Pancreas (tissue), 10 donors: ENCODE measurements at regions not wholly inside any gene's neighbourhood (a gene's known extent, or its start where the extent isn't known, plus 50 kb on each side); places are given as distances from the start of the nearest gene placed in this dataset.

Source experiments
- ATAC-seq, 4 donors: fragments of 200-7000 bp; cut with Tn5 transposase; one replicate each; pipeline versions ENCODE4 v1.8.0 to v1.9.1; 2020; ENCODE audit warnings: mild to moderate bottlenecking in 4 of 4, moderate library complexity in 4 of 4
- DNase-seq, 6 donors: peaks; one replicate each; pipeline ENCODE4 v3.0.0-alpha.2; 2020
- FAIRE-seq: peaks from 2 replicates; lab custom pipeline; 2012; peaks lifted over from hg19 to GRCh38; lab: Jason Lieb, UNC
- H3K27ac ChIP-seq, 4 donors: fragments of 200-600 bp; sonication (generic); 1 replicate in 3 of 4; 2 replicates in 1 of 4; pipeline versions ENCODE4 v1.5.0 to v1.8.0; 2020
- H3K27me3 ChIP-seq, 4 donors: fragments of 200-600 bp; one replicate each; pipeline ENCODE4 v1.8.0; 2021
- H3K36me3 ChIP-seq, 3 donors: fragments of 200-600 bp; sonication (generic) in 1 of 3; one replicate each; pipeline versions ENCODE4 v1.5.0 to v1.8.0; 2020 to 2021
- H3K4me1 ChIP-seq, 3 donors: fragments of 200-600 bp; one replicate each; pipeline ENCODE4 v1.8.0; 2021
- H3K4me3 ChIP-seq, 4 donors: fragments of 200-600 bp; sonication (generic) in 2 of 4; one replicate each; pipeline versions ENCODE4 v1.5.0 to v1.8.0; 2020 to 2021
- H3K9me3 ChIP-seq, 4 donors: fragments of 200-600 bp; one replicate each; pipeline ENCODE4 v1.8.0; 2021
- WGBS, 2 donors: extraction: QIAGEN DNeasy Blood & Tissue Kit; methylation state at CpG; one replicate each; pipeline ENCODE4 v1.1.7; 2013; 5-methylcytosine and 5-hydroxymethylcytosine counted together
- intact Hi-C, 3 donors: fragments of 100-400 bp; cut with DNase I; formaldehyde crosslinking; loops; one replicate each; pipeline versions ENCODE4 v1.11.1 to v1.14.2; 2022
- TF ChIP-seq, protein P1 (sequence below), 4 donors: fragments of 200-600 bp; sonication (generic) in 3 of 4; IDR thresholded peaks; one replicate each; pipeline versions ENCODE4 v1.5.0 to v1.8.0; 2021; ENCODE audit warnings: antibody characterized with exemption in 4 of 4
- donor health status: healthy with polysubstance abuse.
- donor health status: DM: no; HTN: no; CAD: no; lungs with moderate emphysema.
- donor health status: DM: no; HTN: no; CAD: no.
- donor health status: control.
- donor health status: control.
- donor health status: Bipolar disorder and iron deficiency.
- donor health status: DM: yes; HTN: yes; CAD: no.
- donor health status: DM: no; HTN: no; CAD: no.
- donor health status: DM: no; HTN: no; CAD: no.
- donor health status: DM: yes; HTN: yes; CAD: no.

- no peak for ATAC-seq
- H3K27me3 ChIP-seq: no peaks in the 10 kb centered on the region
- H3K36me3 ChIP-seq: no peaks in the 10 kb centered on the region
- H3K27ac ChIP-seq: no peak overlapping the region
- no peaks in the 10 kb centered on the region for H3K4me1 ChIP-seq
- WGBS, 2 donors: 67 to 77% methylated on average over 1 of the region's 1 CpG
- no peaks in the 10 kb centered on the region for H3K9me3 ChIP-seq
- intact Hi-C loops: no loop called here
- H3K4me3 ChIP-seq: no peak overlapping the region
- no peak for FAIRE-seq
- no peak for DNase-seq
- TF ChIP-seq, protein P1, sequence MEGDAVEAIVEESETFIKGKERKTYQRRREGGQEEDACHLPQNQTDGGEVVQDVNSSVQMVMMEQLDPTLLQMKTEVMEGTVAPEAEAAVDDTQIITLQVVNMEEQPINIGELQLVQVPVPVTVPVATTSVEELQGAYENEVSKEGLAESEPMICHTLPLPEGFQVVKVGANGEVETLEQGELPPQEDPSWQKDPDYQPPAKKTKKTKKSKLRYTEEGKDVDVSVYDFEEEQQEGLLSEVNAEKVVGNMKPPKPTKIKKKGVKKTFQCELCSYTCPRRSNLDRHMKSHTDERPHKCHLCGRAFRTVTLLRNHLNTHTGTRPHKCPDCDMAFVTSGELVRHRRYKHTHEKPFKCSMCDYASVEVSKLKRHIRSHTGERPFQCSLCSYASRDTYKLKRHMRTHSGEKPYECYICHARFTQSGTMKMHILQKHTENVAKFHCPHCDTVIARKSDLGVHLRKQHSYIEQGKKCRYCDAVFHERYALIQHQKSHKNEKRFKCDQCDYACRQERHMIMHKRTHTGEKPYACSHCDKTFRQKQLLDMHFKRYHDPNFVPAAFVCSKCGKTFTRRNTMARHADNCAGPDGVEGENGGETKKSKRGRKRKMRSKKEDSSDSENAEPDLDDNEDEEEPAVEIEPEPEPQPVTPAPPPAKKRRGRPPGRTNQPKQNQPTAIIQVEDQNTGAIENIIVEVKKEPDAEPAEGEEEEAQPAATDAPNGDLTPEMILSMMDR (IDR thresholded peaks at IDR 0.05): no peak
Observed at GRCh38 chr1:56142301-56142700, 437.1 kb downstream of the PLPP3 start.

GRCh38 chr1:56139836-56140235, 439.5 kb downstream of the PLPP3 start:
- DNase-seq (no peak), FAIRE-seq (no peak)
- intact Hi-C loops: no loop called here

GRCh38 chr1:56137521-56138505, 441.6 kb downstream of the PLPP3 start:
- FAIRE-seq: no peak
- WGBS, 2 donors: 46 to 59% methylated on average over 5 of the region's 5 CpGs
- Histone ChIP-seq H3K4me3 (no peak overlapping the region), H3K9me3 (no peaks in the 10 kb centered on the region), H3K4me1 (no peaks in the 10 kb centered on the region), H3K36me3 (no peaks in the 10 kb centered on the region), H3K27me3 (no peaks in the 10 kb centered on the region), H3K27ac (no peak overlapping the region)
- no peak for ATAC-seq
- TF ChIP-seq, protein P1 (IDR thresholded peaks at IDR 0.05): no peak
- intact Hi-C loops: no loop called here
- DNase-seq: no peak

More at GRCh38 chr1:56139836-56140235, 439.5 kb downstream of the PLPP3 start:
- WGBS, 2 donors: 65 to 66% methylated on average over 5 of the region's 5 CpGs
- H3K27ac ChIP-seq: no peak overlapping the region
- ATAC-seq: no peak
- TF ChIP-seq, protein P1 (IDR thresholded peaks at IDR 0.05): no peak
- H3K27me3 ChIP-seq: no peaks in the 10 kb centered on the region
- no peak overlapping the region for H3K4me3 ChIP-seq
- H3K4me1 ChIP-seq: no peaks in the 10 kb centered on the region
- no peaks in the 10 kb centered on the region for H3K9me3 ChIP-seq
- H3K36me3 ChIP-seq: no peaks in the 10 kb centered on the region

DNA sequence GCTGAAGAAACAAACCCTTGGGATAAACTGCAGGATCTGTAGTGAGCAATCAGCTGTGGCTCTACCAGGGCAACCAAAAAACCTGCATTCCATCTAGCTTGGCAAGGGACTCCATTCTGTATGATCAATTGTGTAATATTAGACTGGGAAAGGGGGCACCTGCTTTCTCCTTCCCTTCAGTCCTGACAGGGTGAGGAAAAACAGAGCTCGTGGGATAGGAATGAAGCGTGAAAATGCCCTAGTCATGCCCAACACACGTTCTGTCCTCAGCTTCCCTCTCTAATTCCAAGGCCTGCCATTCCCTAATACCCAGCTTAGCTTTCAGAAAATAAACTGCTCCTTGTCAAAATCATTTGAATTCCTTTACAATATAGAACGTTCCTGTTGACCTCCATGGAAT, 442.3 kb downstream of the PLPP3 start:
- Histone ChIP-seq H3K4me1 (no peaks in the 10 kb centered on the region), H3K36me3 (no peaks in the 10 kb centered on the region), H3K4me3 (no peak overlapping the region), H3K27ac (no peak overlapping the region), H3K27me3 (no peaks in the 10 kb centered on the region), H3K9me3 (no peaks in the 10 kb centered on the region)
- 64 to 65% methylated on average over 4 of the region's 4 CpGs for WGBS, 2 donors
- intact Hi-C loops: no loop called here
- no peak for FAIRE-seq
- no peak for DNase-seq
- TF ChIP-seq, protein P1 (IDR thresholded peaks at IDR 0.05): no peak
- no peak for ATAC-seq

DNA sequence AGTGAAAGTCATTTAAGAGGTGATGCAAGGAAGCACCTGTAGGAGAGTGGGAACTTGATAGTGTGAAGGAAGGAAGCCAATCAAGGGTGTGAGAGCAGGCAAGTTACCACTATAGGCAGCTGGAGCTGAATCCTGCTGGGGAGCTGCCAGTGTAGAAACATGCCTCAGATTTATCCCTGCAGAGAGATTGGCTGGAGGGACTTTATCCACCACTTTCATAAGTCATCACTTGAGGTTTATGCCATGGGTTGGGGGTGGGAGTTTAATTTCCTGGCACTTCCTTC, 443.6 kb downstream of the PLPP3 start:
- intact Hi-C loops: no loop called here
- TF ChIP-seq, protein P1 (IDR thresholded peaks at IDR 0.05): no peak
- FAIRE-seq (no peak), ATAC-seq (no peak), DNase-seq (no peak)
- Histone ChIP-seq H3K4me3 (no peak overlapping the region), H3K27ac (no peak overlapping the region), H3K4me1 (no peaks in the 10 kb centered on the region), H3K9me3 (no peaks in the 10 kb centered on the region), H3K36me3 (no peaks in the 10 kb centered on the region), H3K27me3 (no peaks in the 10 kb centered on the region)
